Effector CD8-positive, alpha-beta T cell (primary cell): ENCODE measurements at regions not wholly inside any gene's neighbourhood (a gene's known extent, or its start where the extent isn't known, plus 50 kb on each side); places are given as distances from the start of the nearest gene placed in this dataset.

Experiments used
- DNase-seq: peaks from one replicate; lab custom pipeline; 2025; lab: John Stamatoyannopoulos, UW

- no peak for DNase-seq
These were observed 166.9 kb downstream of the SEC14L1 start for GRCh38 chr17:77307479-77308198.

GRCh38 chr17:77308861-77309726 lies 168.3 kb downstream of the SEC14L1 start:
- no peak for DNase-seq

GRCh38 chr17:77310336-77310735 lies 169.6 kb downstream of the SEC14L1 start:
- no peak for DNase-seq

GRCh38 chr17:77311371-77311981 lies 170.7 kb downstream of the SEC14L1 start:
- no peak for DNase-seq

GRCh38 chr17:77312061-77312701 lies 171.4 kb downstream of the SEC14L1 start:
- no peak for DNase-seq

- no peak for DNase-seq
These were observed 172.2 kb downstream of the SEC14L1 start for GRCh38 chr17:77312786-77313599.

GRCh38 chr17:77313831-77314230 lies 173.1 kb downstream of the SEC14L1 start:
- no peak for DNase-seq

- DNase-seq, result no peak
These were observed 173.8 kb downstream of the SEC14L1 start for GRCh38 chr17:77314601-77315000.

- no peak for DNase-seq
These were observed 174.2 kb downstream of the SEC14L1 start for GRCh38 chr17:77315010-77315409.

GRCh38 chr17:77315551-77316190 lies 174.9 kb downstream of the SEC14L1 start:
- no peak for DNase-seq

- DNase-seq, result no peak
These were observed 175.4 kb downstream of the SEC14L1 start for GRCh38 chr17:77316191-77316641.

GRCh38 chr17:77316651-77317050 lies 175.9 kb downstream of the SEC14L1 start:
- no peak for DNase-seq

GRCh38 chr17:77317091-77317750 lies 176.5 kb downstream of the SEC14L1 start:
- no peak for DNase-seq

- DNase-seq, result no peak
These were observed 177.3 kb downstream of the SEC14L1 start for GRCh38 chr17:77318021-77318420.

- DNase-seq, result no peak
These were observed 177.9 kb downstream of the SEC14L1 start for GRCh38 chr17:77318491-77319210.

- DNase-seq, result peak; percentile 42
These were observed 178.7 kb downstream of the SEC14L1 start for GRCh38 chr17:77319211-77320043.

GRCh38 chr17:77320044-77320440 lies 179.3 kb downstream of the SEC14L1 start:
- no peak for DNase-seq

- DNase-seq, result no peak
These were observed 179.9 kb downstream of the SEC14L1 start for GRCh38 chr17:77320485-77321256.
